Adipocyte (in vitro differentiated cells): ENCODE measurements at regions not wholly inside any gene's neighbourhood (a gene's known extent, or its start where the extent isn't known, plus 50 kb on each side); places are given as distances from the start of the nearest gene placed in this dataset.
"Not testable (repeated sequence)": the region's sequence is repeated elsewhere in the genome, so short reads cannot be mapped to it uniquely, and the experiment has no call there.

Experiments
- DNase-seq: peaks from one replicate; pipeline ENCODE4 v3.0.0-alpha.2; 2015; ENCODE audit warnings: low read depth
- H3K27me3 ChIP-seq: replicated peaks from 2 replicates; pipeline ENCODE4 v1.7.0; 2013; ENCODE audit warnings: mild to moderate bottlenecking, low read length, moderate library complexity; ENCODE audit not compliant: control insufficient read depth, insufficient read depth
- H3K36me3 ChIP-seq: 2 replicates; pipeline ENCODE4 v1.7.0; 2013; ENCODE audit warnings: low read length, mild to moderate bottlenecking, moderate library complexity; ENCODE audit not compliant: control insufficient read depth, insufficient read depth, severe bottlenecking
- H3K4me1 ChIP-seq: 2 replicates; pipeline ENCODE4 v1.7.0; 2013; ENCODE audit warnings: mild to moderate bottlenecking, low read length, moderate library complexity; ENCODE audit not compliant: control insufficient read depth, insufficient read depth
- H3K4me3 ChIP-seq: 2 replicates; pipeline ENCODE4 v1.7.0; 2013; ENCODE audit warnings: mild to moderate bottlenecking, low read length, moderate library complexity
- H3K9ac ChIP-seq: 2 replicates; pipeline ENCODE4 v1.7.0; 2013; ENCODE audit warnings: mild to moderate bottlenecking, low read length, moderate library complexity
- H3K9me3 ChIP-seq: 2 replicates; pipeline ENCODE4 v1.7.0; 2013; ENCODE audit warnings: mild to moderate bottlenecking, low read length, moderate library complexity; ENCODE audit not compliant: control insufficient read depth

- H3K4me3 ChIP-seq = no peak overlapping the region
- no peaks in the 10 kb centered on the region for H3K4me1 ChIP-seq
- H3K36me3 ChIP-seq = no peaks in the 10 kb centered on the region
- no peak overlapping the region for H3K9ac ChIP-seq
- no peaks in the 10 kb centered on the region for H3K27me3 ChIP-seq
- DNase-seq = no peak
- H3K9me3 ChIP-seq = peaks cover 9% of the 10 kb centered on the region
These were observed 123.9 kb upstream of the SLC13A1 start for GRCh38 chr7:123323689-123324088.

GRCh38 chr7:123321578-123321977 is 121.8 kb upstream of the SLC13A1 start:
- not testable (repeated sequence) for H3K9ac ChIP-seq, H3K27me3 ChIP-seq, H3K4me1 ChIP-seq, H3K4me3 ChIP-seq, H3K9me3 ChIP-seq, H3K36me3 ChIP-seq, DNase-seq

- Histone ChIP-seq H3K9ac (no peak overlapping the region), H3K27me3 (no peaks in the 10 kb centered on the region), H3K9me3 (peaks cover 9% of the 10 kb centered on the region), H3K4me1 (no peaks in the 10 kb centered on the region), H3K4me3 (no peak overlapping the region), H3K36me3 (no peaks in the 10 kb centered on the region)
- no peak for DNase-seq
These were observed 120.1 kb upstream of the SLC13A1 start for GRCh38 chr7:123319911-123320310.

- no peak for DNase-seq
- no peaks in the 10 kb centered on the region for H3K9me3 ChIP-seq
- H3K9ac ChIP-seq = no peak overlapping the region
- H3K27me3 ChIP-seq = no peaks in the 10 kb centered on the region
- no peaks in the 10 kb centered on the region for H3K36me3 ChIP-seq
- H3K4me3 ChIP-seq = no peak overlapping the region
- H3K4me1 ChIP-seq = no peaks in the 10 kb centered on the region
These were observed 115.1 kb upstream of the SLC13A1 start for GRCh38 chr7:123314886-123315285.

- Histone ChIP-seq H3K36me3 (no peaks in the 10 kb centered on the region), H3K27me3 (no peaks in the 10 kb centered on the region), H3K4me3 (no peak overlapping the region), H3K9ac (no peak overlapping the region), H3K9me3 (no peaks in the 10 kb centered on the region), H3K4me1 (no peaks in the 10 kb centered on the region)
- DNase-seq = no peak
These were observed 108.6 kb upstream of the SLC13A1 start for GRCh38 chr7:123308254-123308951.

- H3K4me3 ChIP-seq = no peak overlapping the region
- no peak for DNase-seq
- H3K9me3 ChIP-seq = peaks cover 3% of the 10 kb centered on the region
- no peak overlapping the region for H3K9ac ChIP-seq
- no peaks in the 10 kb centered on the region for H3K4me1 ChIP-seq
- no peaks in the 10 kb centered on the region for H3K36me3 ChIP-seq
- H3K27me3 ChIP-seq = no peaks in the 10 kb centered on the region
These were observed 106.1 kb upstream of the SLC13A1 start for GRCh38 chr7:123305840-123306375.

GRCh38 chr7:123303926-123304325 is 104.2 kb upstream of the SLC13A1 start:
- Histone ChIP-seq H3K4me3 (no peak overlapping the region), H3K4me1 (no peaks in the 10 kb centered on the region), H3K36me3 (no peaks in the 10 kb centered on the region), H3K9me3 (peaks cover 3% of the 10 kb centered on the region), H3K27me3 (no peaks in the 10 kb centered on the region), H3K9ac (no peak overlapping the region)
- no peak for DNase-seq

GRCh38 chr7:123296965-123297364 is 97.2 kb upstream of the SLC13A1 start:
- H3K9me3 ChIP-seq = no peaks in the 10 kb centered on the region
- DNase-seq = no peak
- no peaks in the 10 kb centered on the region for H3K27me3 ChIP-seq
- H3K36me3 ChIP-seq = no peaks in the 10 kb centered on the region
- H3K4me3 ChIP-seq = no peak overlapping the region
- H3K4me1 ChIP-seq = no peaks in the 10 kb centered on the region
- no peak overlapping the region for H3K9ac ChIP-seq

- H3K4me3 ChIP-seq = no peak overlapping the region
- no peak overlapping the region for H3K9ac ChIP-seq
- no peaks in the 10 kb centered on the region for H3K27me3 ChIP-seq
- no peaks in the 10 kb centered on the region for H3K9me3 ChIP-seq
- no peak for DNase-seq
- H3K36me3 ChIP-seq = no peaks in the 10 kb centered on the region
- no peaks in the 10 kb centered on the region for H3K4me1 ChIP-seq
These were observed 93.9 kb upstream of the SLC13A1 start for GRCh38 chr7:123293710-123294109.

- Histone ChIP-seq H3K9ac (no peak overlapping the region), H3K27me3 (no peaks in the 10 kb centered on the region), H3K4me3 (no peak overlapping the region), H3K36me3 (no peaks in the 10 kb centered on the region), H3K4me1 (no peaks in the 10 kb centered on the region), H3K9me3 (peaks cover 6% of the 10 kb centered on the region)
- DNase-seq = no peak
These were observed 92.5 kb upstream of the SLC13A1 start for GRCh38 chr7:123292227-123292626.

GRCh38 chr7:123289200-123289599 is 89.4 kb upstream of the SLC13A1 start:
- H3K9me3 ChIP-seq = peaks cover 6% of the 10 kb centered on the region
- no peaks in the 10 kb centered on the region for H3K27me3 ChIP-seq
- H3K4me3 ChIP-seq = no peak overlapping the region
- no peaks in the 10 kb centered on the region for H3K4me1 ChIP-seq
- H3K9ac ChIP-seq = no peak overlapping the region
- H3K36me3 ChIP-seq = no peaks in the 10 kb centered on the region
- no peak for DNase-seq
